ENCODE measurements at regions not wholly inside any gene's neighbourhood (a gene's known extent, or its start where the extent isn't known, plus 50 kb on each side); places are given as distances from the start of the nearest gene placed in this dataset.

- TF ChIP-seq GABPA (IDR thresholded peaks at IDR 0.05; ENCODE audit: low read depth) (no peak), SPI1 (IDR thresholded peaks at IDR 0.05; ENCODE audit: borderline replicate concordance, low read depth) (no peak), CTCF (IDR thresholded peaks at IDR 0.05; ENCODE audit: insufficient read depth, low read length) (no peak), POLR2AphosphoS5 (IDR thresholded peaks at IDR 0.05; ENCODE audit: low read depth) (no peak), REST (IDR thresholded peaks at IDR 0.05; ENCODE audit: insufficient replicate concordance, low read depth) (no peak)
- Histone ChIP-seq H3K27ac (replicated peaks) (no peak overlapping the region), H3K27me3 (ENCODE audit: insufficient read depth, poor library complexity, severe bottlenecking) (no peaks in the 10 kb centered on the region), H3K4me3 (replicated peaks; ENCODE audit: insufficient read depth, low read length) (no peak overlapping the region)
- no peak for DNase-seq (ENCODE audit: low read depth in 1 of 2, low spot score in 1 of 2)
Observed at GRCh38 chr5:101969742-101970141, 326.3 kb downstream of the SLCO4C1 start.

GRCh38 chr5:101966476-101966875, 329.6 kb downstream of the SLCO4C1 start:
- Histone ChIP-seq H3K4me3 (replicated peaks; ENCODE audit: insufficient read depth, low read length) (no peak overlapping the region), H3K27me3 (ENCODE audit: insufficient read depth, poor library complexity, severe bottlenecking) (no peaks in the 10 kb centered on the region), H3K27ac (replicated peaks) (no peak overlapping the region)
- TF ChIP-seq GABPA (IDR thresholded peaks at IDR 0.05; ENCODE audit: low read depth) (no peak), POLR2AphosphoS5 (IDR thresholded peaks at IDR 0.05; ENCODE audit: low read depth) (no peak), SPI1 (IDR thresholded peaks at IDR 0.05; ENCODE audit: borderline replicate concordance, low read depth) (no peak), CTCF (IDR thresholded peaks at IDR 0.05; ENCODE audit: insufficient read depth, low read length) (no peak), REST (IDR thresholded peaks at IDR 0.05; ENCODE audit: insufficient replicate concordance, low read depth) (no peak)
- DNase-seq (ENCODE audit: low read depth in 1 of 2, low spot score in 1 of 2): no peak

GRCh38 chr5:101955891-101956290, 340.2 kb downstream of the SLCO4C1 start:
- Histone ChIP-seq H3K4me3 (replicated peaks; ENCODE audit: insufficient read depth, low read length) (no peak overlapping the region), H3K27me3 (ENCODE audit: insufficient read depth, poor library complexity, severe bottlenecking) (no peaks in the 10 kb centered on the region), H3K27ac (replicated peaks) (no peak overlapping the region)
- TF ChIP-seq POLR2AphosphoS5 (IDR thresholded peaks at IDR 0.05; ENCODE audit: low read depth): no peak
- no peak for TF ChIP-seq CTCF (IDR thresholded peaks at IDR 0.05; ENCODE audit: insufficient read depth, low read length)
- TF ChIP-seq GABPA (IDR thresholded peaks at IDR 0.05; ENCODE audit: low read depth): no peak
- TF ChIP-seq SPI1 (IDR thresholded peaks at IDR 0.05; ENCODE audit: borderline replicate concordance, low read depth): no peak
- DNase-seq (ENCODE audit: low read depth in 1 of 2, low spot score in 1 of 2): no peak

GRCh38 chr5:101950019-101950418, 346.1 kb downstream of the SLCO4C1 start:
- Histone ChIP-seq H3K27ac (replicated peaks) (no peak overlapping the region), H3K4me3 (replicated peaks; ENCODE audit: insufficient read depth, low read length) (no peak overlapping the region), H3K27me3 (ENCODE audit: insufficient read depth, poor library complexity, severe bottlenecking) (no peaks in the 10 kb centered on the region)
- DNase-seq (ENCODE audit: low read depth in 1 of 2, low spot score in 1 of 2): no peak
- TF ChIP-seq GABPA (IDR thresholded peaks at IDR 0.05; ENCODE audit: low read depth): no peak
- no peak for TF ChIP-seq CTCF (IDR thresholded peaks at IDR 0.05; ENCODE audit: insufficient read depth, low read length)
- no peak for TF ChIP-seq POLR2AphosphoS5 (IDR thresholded peaks at IDR 0.05; ENCODE audit: low read depth)
- TF ChIP-seq SPI1 (IDR thresholded peaks at IDR 0.05; ENCODE audit: borderline replicate concordance, low read depth): no peak
- no peak for TF ChIP-seq REST (IDR thresholded peaks at IDR 0.05; ENCODE audit: insufficient replicate concordance, low read depth)
